OCI-LY7 (cell line): ENCODE measurements at regions not wholly inside any gene's neighbourhood (a gene's known extent, or its start where the extent isn't known, plus 50 kb on each side); places are given as distances from the start of the nearest gene placed in this dataset.

Experiments used
- BruUV-seq: library from RNA; stranded (reverse); fragments of 400-500 nt; replicated peaks from 2 replicates; lab custom pipeline; 2021; lab: Mats Ljungman, UMichigan
- CTCF ChIA-PET: fragments of 300-600 bp; sonication (Branson Sonifier 250); formaldehyde crosslinking; loops from one replicate; lab custom pipeline; 2022; ENCODE audit warnings: antibody characterized with exemption; ENCODE audit not compliant: unreplicated experiment; lab: Charles Lee
- POLR2A ChIA-PET: fragments of 300-600 bp; sonication (Branson Sonifier 250); formaldehyde crosslinking; loops from one replicate; lab custom pipeline; 2022; ENCODE audit warnings: antibody characterized with exemption; lab: Charles Lee
- DNase-seq: peaks from one replicate; pipeline ENCODE4 v3.0.0-alpha.2; 2015; ENCODE audit warnings: low spot score
- H2AFZ ChIP-seq: fragments of 200-600 bp; sonication (generic), shearing (Covaris generic); 2 replicates; pipeline ENCODE4 v1.6.1; 2014; ENCODE audit warnings: mild to moderate bottlenecking, antibody characterized with exemption, low read length, moderate library complexity
- H3K27ac ChIP-seq: fragments of 200-600 bp; sonication (generic); 2 replicates; pipeline ENCODE4 v1.5.1; 2014; ENCODE audit warnings: mixed run types, low read depth, mild to moderate bottlenecking, moderate library complexity, low read length, inconsistent platforms; ENCODE audit not compliant: poor library complexity, severe bottlenecking
- H3K36me3 ChIP-seq: fragments of 200-600 bp; sonication (generic); 2 replicates; pipeline ENCODE4 v1.6.1; 2014; ENCODE audit warnings: mild to moderate bottlenecking, antibody characterized with exemption, low read length, moderate library complexity, mixed read lengths; ENCODE audit not compliant: insufficient read depth
- H3K4me1 ChIP-seq: fragments of 200-600 bp; sonication (generic); 2 replicates; pipeline ENCODE4 v1.5.1; 2014; ENCODE audit warnings: mild to moderate bottlenecking, low read length; ENCODE audit not compliant: insufficient read depth, poor library complexity, severe bottlenecking
- H3K4me2 ChIP-seq: fragments of 200-600 bp; sonication (generic); 2 replicates; pipeline ENCODE4 v1.6.1; 2014; ENCODE audit warnings: mild to moderate bottlenecking, low read length
- H3K4me3 ChIP-seq: fragments of 200-600 bp; sonication (generic); 2 replicates; pipeline ENCODE4 v1.5.1; 2014; ENCODE audit warnings: mild to moderate bottlenecking, low read depth, low read length; ENCODE audit not compliant: poor library complexity, severe bottlenecking
- H3K79me2 ChIP-seq: fragments of 200-600 bp; sonication (generic); 2 replicates; pipeline ENCODE4 v1.6.1; 2016; ENCODE audit warnings: low read depth, mild to moderate bottlenecking, low read length, moderate library complexity, mixed read lengths; ENCODE audit not compliant: insufficient read depth
- H3K9me2 ChIP-seq: fragments of 200-600 bp; sonication (generic); 2 replicates; pipeline ENCODE4 v1.6.1; 2016; ENCODE audit warnings: mild to moderate bottlenecking, low read length, mixed read lengths; ENCODE audit not compliant: insufficient read depth
- H3K9me3 ChIP-seq: fragments of 200-600 bp; sonication (generic); 2 replicates; pipeline ENCODE4 v1.6.1; 2014; ENCODE audit warnings: mild to moderate bottlenecking, mixed run types, low read length, mixed read lengths
- H4K20me1 ChIP-seq: fragments of 200-600 bp; sonication (generic); 2 replicates; pipeline ENCODE4 v1.6.1; 2014; ENCODE audit warnings: mild to moderate bottlenecking, antibody characterized with exemption, low read length, moderate library complexity, mixed read lengths; ENCODE audit not compliant: insufficient read depth
- CTCF ChIP-seq: fragments of 200-600 bp; sonication (generic); conservative IDR thresholded peaks from 2 replicates; pipeline ENCODE4 v1.5.1; 2014; ENCODE audit warnings: mild to moderate bottlenecking, antibody characterized with exemption, low read length, moderate library complexity, mixed read lengths
- EZH2phosphoT487 ChIP-seq: fragments of 200-600 bp; sonication (generic); IDR thresholded peaks from 2 replicates; pipeline ENCODE4 v1.6.1; 2018; ENCODE audit warnings: low read depth, borderline replicate concordance, mild to moderate bottlenecking, mixed run types, antibody characterized with exemption, low read length, moderate library complexity, mixed read lengths
- intact Hi-C: fragments of 100-400 bp; cut with micrococcal nuclease; formaldehyde crosslinking; loops from one replicate; pipeline ENCODE4 v1.10.0; 2022; ENCODE audit not compliant: unreplicated experiment

DNA sequence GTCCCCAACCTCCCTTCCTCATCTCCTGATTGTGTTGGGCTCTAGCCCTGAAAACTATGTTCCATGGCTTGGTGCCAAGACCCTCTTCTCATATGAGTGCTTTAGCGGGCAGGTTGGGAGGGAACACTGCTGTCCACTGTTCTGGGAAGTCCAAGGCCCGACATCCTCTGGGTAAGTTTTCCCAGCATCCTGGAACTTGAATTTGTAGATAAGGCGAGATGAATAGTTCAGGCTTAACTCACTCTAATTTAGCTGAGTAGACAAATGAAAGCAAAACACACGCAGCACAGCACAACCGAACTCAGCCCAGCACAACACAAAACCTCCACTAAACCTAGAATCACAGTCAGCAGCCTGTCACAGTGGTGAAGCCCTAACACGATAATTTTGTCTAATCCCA, 95.3 kb upstream of the SLC28A3 start:
- TF ChIP-seq EZH2phosphoT487: no peak
- H3K27ac ChIP-seq: no peak overlapping the region
- H3K9me2 ChIP-seq: no peaks in the 10 kb centered on the region
- H3K79me2 ChIP-seq: no peaks in the 10 kb centered on the region
- ChIA-PET POLR2A (no interaction called here), CTCF (no interaction called here)
- H3K4me3 ChIP-seq: no peak overlapping the region
- no peak overlapping the region for H2AFZ ChIP-seq
- DNase-seq: no peak
- intact Hi-C loops: no loop called here
- no peaks in the 10 kb centered on the region for H3K4me1 ChIP-seq
- no peaks in the 10 kb centered on the region for H3K36me3 ChIP-seq
- no peaks in the 10 kb centered on the region for H3K9me3 ChIP-seq
- no peaks in the 10 kb centered on the region for H4K20me1 ChIP-seq
- H3K4me2 ChIP-seq: no peak overlapping the region
- no TSS peak for BruUV-seq

GRCh38 chr9:84436386-84437109, 96.0 kb upstream of the SLC28A3 start:
- no peaks in the 10 kb centered on the region for H3K79me2 ChIP-seq
- POLR2A ChIA-PET: interaction anchor here (0.6 kb wide), 1 partner anchor 29 kb away, joined by 4 read pairs; no protein-coding TSS in a partner anchor
- no peak overlapping the region for H3K4me3 ChIP-seq
- H3K9me2 ChIP-seq: no peaks in the 10 kb centered on the region
- H3K36me3 ChIP-seq: no peaks in the 10 kb centered on the region
- no peaks in the 10 kb centered on the region for H3K9me3 ChIP-seq
- no peak for DNase-seq
- intact Hi-C loops: no loop called here
- BruUV-seq: no TSS peak
- TF ChIP-seq EZH2phosphoT487 (no peak), CTCF (no peak)
- no peak overlapping the region for H3K4me2 ChIP-seq
- H4K20me1 ChIP-seq: no peaks in the 10 kb centered on the region
- no peaks in the 10 kb centered on the region for H3K4me1 ChIP-seq
- H2AFZ ChIP-seq: no peak overlapping the region
- CTCF ChIA-PET: no interaction called here
- no peak overlapping the region for H3K27ac ChIP-seq

- no peaks in the 10 kb centered on the region for H3K9me3 ChIP-seq
- H2AFZ ChIP-seq: no peak overlapping the region
- no peaks in the 10 kb centered on the region for H3K9me2 ChIP-seq
- TF ChIP-seq EZH2phosphoT487 (no peak), CTCF (no peak)
- no peak overlapping the region for H3K4me3 ChIP-seq
- no peak for DNase-seq
- H3K4me1 ChIP-seq: no peaks in the 10 kb centered on the region
- POLR2A ChIA-PET: no interaction called here
- no peak overlapping the region for H3K4me2 ChIP-seq
- CTCF ChIA-PET: no interaction called here
- no peaks in the 10 kb centered on the region for H4K20me1 ChIP-seq
- no peaks in the 10 kb centered on the region for H3K79me2 ChIP-seq
- intact Hi-C loops: no loop called here
- H3K36me3 ChIP-seq: no peaks in the 10 kb centered on the region
- no peak overlapping the region for H3K27ac ChIP-seq
- no TSS peak for BruUV-seq
Measured at GRCh38 chr9:84438391-84438790, 97.8 kb upstream of the SLC28A3 start.
